ENCODE measurements at regions not wholly inside any gene's neighbourhood (a gene's known extent, or its start where the extent isn't known, plus 50 kb on each side); places are given as distances from the start of the nearest gene placed in this dataset.

GRCh38 chr2:220228310-220229006, 601.0 kb downstream of the SLC4A3 start:
- POLR2A ChIA-PET = no interaction called here
- CTCF ChIA-PET = no interaction called here

GRCh38 chr2:220240641-220241040, 613.2 kb downstream of the SLC4A3 start:
- CTCF ChIA-PET = no interaction called here
- POLR2A ChIA-PET = no interaction called here

GRCh38 chr2:220241423-220241822, 614.0 kb downstream of the SLC4A3 start:
- ChIA-PET POLR2A (no interaction called here), CTCF (no interaction called here)

GRCh38 chr2:220243571-220243970, 616.1 kb downstream of the SLC4A3 start:
- POLR2A ChIA-PET = no interaction called here
- CTCF ChIA-PET = no interaction called here

- ChIA-PET POLR2A (no interaction called here), CTCF (no interaction called here)
Measured at GRCh38 chr2:220246386-220246785, 619.0 kb downstream of the SLC4A3 start.

DNA sequence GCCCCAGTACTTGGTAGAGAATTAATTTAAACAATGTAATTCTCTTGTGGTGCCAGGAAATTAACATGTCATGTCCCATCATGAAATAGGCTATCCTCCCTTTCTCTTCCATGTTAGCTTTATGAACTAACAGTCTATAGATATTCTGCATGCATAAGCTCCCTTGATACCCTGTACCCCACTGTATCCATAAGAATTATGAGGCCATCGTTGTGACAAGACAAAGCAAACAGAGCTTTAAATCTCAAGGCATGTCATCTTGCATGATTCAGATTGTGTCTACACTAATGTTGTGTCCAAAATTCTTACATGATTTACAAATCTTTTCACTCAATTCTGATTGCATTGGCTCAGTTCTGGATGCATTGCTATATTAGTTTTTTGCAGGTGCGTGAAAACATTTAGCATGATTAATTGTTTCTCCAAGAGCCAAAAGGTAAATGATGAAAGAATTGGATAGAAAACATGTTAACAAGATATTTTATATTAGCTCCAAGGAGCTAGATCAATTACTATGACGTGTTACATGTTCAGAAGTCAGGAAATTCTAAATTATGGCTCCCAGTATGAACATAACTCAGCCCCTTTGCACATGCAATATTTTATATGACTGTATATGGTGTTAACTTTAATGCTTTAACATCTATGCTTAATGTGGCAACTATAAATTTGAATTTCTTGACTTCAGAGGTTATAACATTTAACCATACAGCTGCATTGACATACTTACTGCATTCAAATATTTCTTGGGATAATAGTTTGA, 620.3 kb downstream of the SLC4A3 start:
- CTCF ChIA-PET = no interaction called here
- POLR2A ChIA-PET = no interaction called here

- ChIA-PET POLR2A (no interaction called here), CTCF (no interaction called here)
Measured at GRCh38 chr2:220259662-220260061, 632.2 kb downstream of the SLC4A3 start.

DNA sequence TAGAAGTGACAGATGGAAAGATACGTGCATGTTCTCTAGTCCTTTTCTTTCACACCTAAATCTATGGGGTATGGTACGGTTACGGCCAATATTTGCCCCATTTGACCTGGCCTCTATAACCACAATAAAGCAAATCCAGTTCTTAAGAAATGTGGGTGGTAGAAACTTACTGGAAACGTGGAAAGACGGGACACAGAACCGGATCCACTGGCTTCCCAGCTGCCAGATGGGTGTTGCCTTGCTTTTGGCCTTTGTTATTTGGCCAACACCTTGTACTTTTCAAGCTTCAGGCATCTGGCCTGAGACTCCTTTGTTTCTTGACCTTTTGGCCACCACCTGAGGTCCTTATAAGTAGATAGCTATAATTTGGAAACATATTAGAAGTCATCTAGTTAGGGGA, 635.9 kb downstream of the SLC4A3 start:
- ChIA-PET CTCF (no interaction called here), POLR2A (no interaction called here)

DNA sequence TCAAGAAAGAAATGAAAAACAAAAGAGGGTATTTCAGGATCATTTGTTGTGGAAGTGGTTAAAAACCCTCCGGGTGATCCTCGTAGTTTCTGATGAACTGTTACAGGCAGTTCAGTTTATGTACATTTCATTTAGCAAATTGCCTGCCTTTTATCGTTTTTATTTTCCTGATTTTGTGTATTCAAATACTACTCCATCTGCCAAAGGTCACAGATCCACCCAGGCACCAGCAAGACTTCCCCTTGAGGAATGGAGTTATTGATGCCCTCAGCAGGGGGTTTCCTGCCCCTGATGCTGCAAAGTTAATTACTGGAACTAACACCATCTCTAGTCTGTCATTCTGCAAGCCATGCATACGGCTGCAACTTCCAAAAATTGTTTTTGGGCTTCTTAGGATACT, 641.9 kb downstream of the SLC4A3 start:
- ChIA-PET CTCF (no interaction called here), POLR2A (no interaction called here)

DNA sequence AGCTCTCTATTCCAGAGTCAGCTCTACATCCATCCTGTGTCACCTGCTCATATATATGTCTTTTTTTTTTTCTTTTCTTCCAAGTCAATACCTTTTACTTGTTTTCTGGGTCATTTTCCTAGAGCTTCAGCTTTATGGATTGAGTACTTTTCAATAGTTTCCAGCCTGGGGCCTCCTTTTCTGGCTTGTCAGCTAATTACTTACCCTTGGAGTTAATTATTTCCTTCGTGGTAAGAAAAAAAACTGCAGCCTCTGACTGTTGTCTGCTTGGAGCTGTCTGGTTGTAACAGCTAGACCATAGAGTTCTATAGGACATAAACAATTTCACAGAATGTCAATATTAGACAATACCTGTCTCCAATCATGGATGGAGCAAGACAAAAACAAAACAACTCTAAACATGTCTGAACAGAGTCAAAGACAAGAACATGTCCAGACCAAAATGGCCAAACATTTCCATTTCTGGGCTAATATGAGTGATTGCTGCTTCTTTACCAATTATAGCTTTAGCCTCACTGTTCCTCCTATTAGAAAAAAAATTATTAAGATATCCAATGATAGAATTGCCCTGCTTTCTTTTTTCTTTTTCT, 643.1 kb downstream of the SLC4A3 start:
- CTCF ChIA-PET = no interaction called here
- POLR2A ChIA-PET = no interaction called here

GRCh38 chr2:220272656-220273055, 645.2 kb downstream of the SLC4A3 start:
- POLR2A ChIA-PET = no interaction called here

DNA sequence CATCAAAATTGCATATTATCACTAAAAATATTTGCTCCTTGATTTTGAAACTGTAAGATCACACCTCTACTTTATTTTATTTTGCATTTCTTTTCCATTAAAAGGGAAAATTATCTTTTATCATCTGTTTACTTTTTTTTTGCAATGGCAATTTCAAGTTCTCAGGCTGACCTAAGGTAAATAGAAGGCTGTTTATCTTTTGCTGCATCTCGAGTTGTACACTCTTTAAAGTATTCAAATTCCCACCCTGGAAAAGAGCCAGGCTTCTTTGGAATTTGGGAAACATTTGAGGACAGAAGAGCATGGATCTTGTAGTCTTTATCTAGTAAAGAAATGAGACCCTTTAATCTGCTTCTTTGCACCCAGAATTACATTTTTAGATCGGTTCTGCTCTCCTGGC, 645.7 kb downstream of the SLC4A3 start:
- ChIA-PET CTCF (no interaction called here), POLR2A (no interaction called here)

More at GRCh38 chr2:220272656-220273055, 645.2 kb downstream of the SLC4A3 start:
- CTCF ChIA-PET = no interaction called here

- ChIA-PET POLR2A (no interaction called here), CTCF (no interaction called here)
Measured at GRCh38 chr2:220275454-220275853, 648.0 kb downstream of the SLC4A3 start.

DNA sequence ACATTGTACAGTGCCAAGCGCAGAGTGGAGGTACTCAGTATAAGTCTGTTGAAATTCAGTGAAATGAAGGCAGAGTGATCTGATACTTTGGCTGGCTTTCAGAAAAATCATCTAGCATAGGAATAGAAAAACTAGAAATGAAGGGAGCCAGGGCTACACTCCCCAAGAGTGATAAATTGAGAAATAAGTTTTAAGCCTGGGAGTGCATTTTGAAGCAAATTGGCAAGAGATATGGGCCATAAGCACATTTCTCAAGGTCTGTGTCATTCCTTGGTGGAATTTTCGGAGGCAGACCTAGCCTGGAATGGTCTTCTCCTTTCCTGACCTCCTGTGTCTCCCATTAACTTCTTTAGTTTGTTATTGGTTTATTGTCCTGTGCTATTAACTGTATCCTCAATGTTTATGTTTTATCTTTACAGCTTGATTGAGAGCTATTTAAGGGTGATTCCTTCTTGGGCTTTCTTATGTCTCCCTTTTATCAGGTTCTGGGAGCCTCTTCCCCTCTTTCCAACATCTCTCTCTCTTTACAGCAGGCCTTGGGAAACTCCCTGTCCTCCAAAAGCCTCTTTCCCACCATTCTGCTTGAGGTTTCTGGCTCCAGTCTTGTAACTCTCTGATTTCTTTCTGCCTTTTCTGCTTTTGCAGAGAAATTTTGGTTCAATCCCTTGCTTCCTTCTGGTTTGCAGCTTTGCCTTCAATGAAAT, 649.5 kb downstream of the SLC4A3 start:
- CTCF ChIA-PET = no interaction called here
- POLR2A ChIA-PET = no interaction called here

- POLR2A ChIA-PET = no interaction called here
- CTCF ChIA-PET = no interaction called here
Measured at GRCh38 chr2:220277445-220277975, 650.1 kb downstream of the SLC4A3 start.

- ChIA-PET POLR2A (no interaction called here), CTCF (no interaction called here)
Measured at GRCh38 chr2:220278022-220278421, 650.6 kb downstream of the SLC4A3 start.

- POLR2A ChIA-PET = no interaction called here
- CTCF ChIA-PET = no interaction called here
Measured at GRCh38 chr2:220279372-220279771, 651.9 kb downstream of the SLC4A3 start.

- CTCF ChIA-PET = no interaction called here
- POLR2A ChIA-PET = no interaction called here
Measured at GRCh38 chr2:220279840-220280239, 652.4 kb downstream of the SLC4A3 start.

GRCh38 chr2:220280736-220281135, 653.3 kb downstream of the SLC4A3 start:
- ChIA-PET POLR2A (no interaction called here), CTCF (no interaction called here)

GRCh38 chr2:220281771-220282170, 654.3 kb downstream of the SLC4A3 start:
- POLR2A ChIA-PET = no interaction called here
- CTCF ChIA-PET = no interaction called here

- ChIA-PET CTCF (no interaction called here), POLR2A (no interaction called here)
Measured at GRCh38 chr2:220282236-220282635, 654.8 kb downstream of the SLC4A3 start.
